Endothelial cell (in vitro differentiated cells): ENCODE measurements at regions not wholly inside any gene's neighbourhood (a gene's known extent, or its start where the extent isn't known, plus 50 kb on each side); places are given as distances from the start of the nearest gene placed in this dataset.

ENCODE experiments used
- DNase-seq: peaks from one replicate; pipeline ENCODE4 v3.0.0; 2021; ENCODE audit warnings: low spot score
- H3K27ac Mint-ChIP-seq: one replicate; pipeline ENCODE4 v1.8.0; 2021; ENCODE audit warnings: mixed read lengths, inconsistent platforms; ENCODE audit not compliant: unreplicated experiment
- H3K27me3 Mint-ChIP-seq: one replicate; pipeline ENCODE4 v1.8.0; 2021; ENCODE audit warnings: mild to moderate bottlenecking, moderate library complexity, mixed read lengths, inconsistent platforms; ENCODE audit not compliant: unreplicated experiment
- H3K36me3 Mint-ChIP-seq: one replicate; pipeline ENCODE4 v1.8.0; 2021; ENCODE audit warnings: mild to moderate bottlenecking, low read depth, mixed read lengths, inconsistent platforms; ENCODE audit not compliant: unreplicated experiment
- H3K4me1 Mint-ChIP-seq: one replicate; pipeline ENCODE4 v1.8.0; 2021; ENCODE audit warnings: mild to moderate bottlenecking, mixed read lengths, inconsistent platforms; ENCODE audit not compliant: unreplicated experiment
- H3K4me3 Mint-ChIP-seq: one replicate; pipeline ENCODE4 v1.8.0; 2021; ENCODE audit warnings: mild to moderate bottlenecking, mixed read lengths, inconsistent platforms; ENCODE audit not compliant: unreplicated experiment
- H3K9me3 Mint-ChIP-seq: one replicate; pipeline ENCODE4 v1.8.0; 2021; ENCODE audit warnings: mixed read lengths, inconsistent platforms; ENCODE audit not compliant: unreplicated experiment
- TF ChIP-seq, protein P1 (sequence below): fragments of 200-600 bp; sonication (generic); IDR thresholded peaks from one replicate; pipeline ENCODE4 v1.5.0; 2021; ENCODE audit warnings: antibody characterized with exemption; ENCODE audit not compliant: unreplicated experiment

DNA sequence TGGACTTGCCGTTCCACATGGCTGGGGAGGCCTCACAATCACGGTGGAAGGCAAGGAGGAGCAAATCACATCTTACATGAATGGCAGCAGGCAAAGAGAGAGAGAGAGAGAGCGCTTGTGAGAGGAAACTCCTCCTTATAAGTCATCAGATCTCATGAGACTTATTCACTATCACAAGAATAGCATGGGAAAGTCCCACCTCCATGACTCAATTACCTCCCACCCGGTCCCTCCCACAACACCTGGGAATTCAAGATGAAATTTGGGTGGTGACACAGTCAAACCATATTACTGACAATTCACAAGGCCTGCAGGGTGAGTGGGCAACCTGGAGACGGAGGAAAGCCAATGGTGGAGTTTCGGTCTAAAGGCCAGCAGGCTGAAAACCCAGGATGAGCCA lies 394.3 kb upstream of the TRAM1L1 start:
- no peaks in the 10 kb centered on the region for H3K9me3 Mint-ChIP-seq
- TF ChIP-seq, protein P1, sequence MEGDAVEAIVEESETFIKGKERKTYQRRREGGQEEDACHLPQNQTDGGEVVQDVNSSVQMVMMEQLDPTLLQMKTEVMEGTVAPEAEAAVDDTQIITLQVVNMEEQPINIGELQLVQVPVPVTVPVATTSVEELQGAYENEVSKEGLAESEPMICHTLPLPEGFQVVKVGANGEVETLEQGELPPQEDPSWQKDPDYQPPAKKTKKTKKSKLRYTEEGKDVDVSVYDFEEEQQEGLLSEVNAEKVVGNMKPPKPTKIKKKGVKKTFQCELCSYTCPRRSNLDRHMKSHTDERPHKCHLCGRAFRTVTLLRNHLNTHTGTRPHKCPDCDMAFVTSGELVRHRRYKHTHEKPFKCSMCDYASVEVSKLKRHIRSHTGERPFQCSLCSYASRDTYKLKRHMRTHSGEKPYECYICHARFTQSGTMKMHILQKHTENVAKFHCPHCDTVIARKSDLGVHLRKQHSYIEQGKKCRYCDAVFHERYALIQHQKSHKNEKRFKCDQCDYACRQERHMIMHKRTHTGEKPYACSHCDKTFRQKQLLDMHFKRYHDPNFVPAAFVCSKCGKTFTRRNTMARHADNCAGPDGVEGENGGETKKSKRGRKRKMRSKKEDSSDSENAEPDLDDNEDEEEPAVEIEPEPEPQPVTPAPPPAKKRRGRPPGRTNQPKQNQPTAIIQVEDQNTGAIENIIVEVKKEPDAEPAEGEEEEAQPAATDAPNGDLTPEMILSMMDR = no peak
- H3K4me3 Mint-ChIP-seq = no peak overlapping the region
- no peak overlapping the region for H3K27ac Mint-ChIP-seq
- H3K36me3 Mint-ChIP-seq = no peaks in the 10 kb centered on the region
- no peaks in the 10 kb centered on the region for H3K27me3 Mint-ChIP-seq
- DNase-seq = no peak
- H3K4me1 Mint-ChIP-seq = no peaks in the 10 kb centered on the region

DNA sequence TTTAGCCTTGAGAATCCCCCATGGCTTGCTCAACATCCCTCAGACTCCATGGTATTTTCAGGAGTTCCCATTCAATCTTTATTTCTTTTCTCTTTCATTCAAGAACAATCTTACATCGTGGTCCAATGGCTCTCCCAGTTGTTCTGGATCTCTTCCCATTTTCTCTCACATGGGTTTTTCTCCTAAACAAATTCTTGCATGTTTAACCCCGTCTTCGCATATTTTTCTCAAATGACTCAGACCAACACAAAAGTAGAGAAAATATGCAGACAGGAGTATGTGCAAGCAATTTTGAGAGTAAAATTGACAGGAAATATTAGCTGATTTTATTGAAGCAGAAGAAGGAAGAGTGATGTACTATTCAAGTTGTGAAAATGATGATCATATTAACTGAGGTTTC lies 396.4 kb upstream of the TRAM1L1 start:
- no peaks in the 10 kb centered on the region for H3K27me3 Mint-ChIP-seq
- DNase-seq = no peak
- H3K4me1 Mint-ChIP-seq = no peaks in the 10 kb centered on the region
- no peaks in the 10 kb centered on the region for H3K36me3 Mint-ChIP-seq
- TF ChIP-seq, protein P1 = no peak
- H3K27ac Mint-ChIP-seq = no peak overlapping the region
- H3K4me3 Mint-ChIP-seq = no peak overlapping the region
- H3K9me3 Mint-ChIP-seq = no peaks in the 10 kb centered on the region

DNA sequence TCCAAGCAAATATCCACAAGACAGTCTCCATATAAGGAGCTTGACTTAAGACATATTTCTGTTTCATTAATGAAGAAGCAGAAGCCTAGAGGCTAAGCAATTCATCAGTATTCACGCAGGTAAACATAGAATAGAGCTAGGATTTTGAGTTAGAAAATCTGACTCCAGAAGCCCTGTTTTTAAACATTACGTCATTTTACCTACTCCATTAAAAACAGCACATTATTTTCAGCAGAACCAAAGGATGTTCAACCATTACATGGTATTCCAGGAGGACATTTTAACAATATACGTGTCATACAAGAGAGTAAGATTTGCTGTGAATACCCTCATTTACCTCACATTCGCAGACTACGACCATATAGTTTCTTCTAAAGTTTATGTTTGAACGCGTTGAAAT lies 403.3 kb upstream of the TRAM1L1 start:
- Mint-ChIP-seq H3K4me1 (no peaks in the 10 kb centered on the region), H3K27ac (no peak overlapping the region), H3K4me3 (no peak overlapping the region), H3K36me3 (no peaks in the 10 kb centered on the region), H3K9me3 (no peaks in the 10 kb centered on the region), H3K27me3 (no peaks in the 10 kb centered on the region)
- TF ChIP-seq, protein P1 = no peak
- no peak for DNase-seq

DNA sequence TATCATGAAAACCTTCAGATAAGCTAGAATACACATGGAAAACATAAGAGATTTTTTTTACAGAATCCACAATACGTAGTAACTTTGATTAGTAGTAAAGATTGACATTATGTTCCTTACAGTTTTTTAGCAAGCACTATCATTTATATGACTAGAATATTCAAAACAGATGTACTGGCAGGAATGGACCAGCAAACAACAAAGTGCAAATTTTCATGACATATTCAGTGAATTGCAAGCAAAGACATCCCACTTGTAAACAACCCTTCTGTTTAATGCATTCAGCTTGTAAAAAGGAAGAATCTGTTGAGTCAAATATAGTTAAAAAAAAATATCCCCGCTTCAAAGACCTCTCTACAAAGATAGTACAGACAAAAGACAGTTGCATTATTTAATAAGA lies 403.7 kb upstream of the TRAM1L1 start:
- Mint-ChIP-seq H3K36me3 (no peaks in the 10 kb centered on the region), H3K4me3 (no peak overlapping the region), H3K27me3 (no peaks in the 10 kb centered on the region), H3K9me3 (no peaks in the 10 kb centered on the region), H3K4me1 (no peaks in the 10 kb centered on the region), H3K27ac (no peak overlapping the region)
- TF ChIP-seq, protein P1 = no peak
- no peak for DNase-seq

DNA sequence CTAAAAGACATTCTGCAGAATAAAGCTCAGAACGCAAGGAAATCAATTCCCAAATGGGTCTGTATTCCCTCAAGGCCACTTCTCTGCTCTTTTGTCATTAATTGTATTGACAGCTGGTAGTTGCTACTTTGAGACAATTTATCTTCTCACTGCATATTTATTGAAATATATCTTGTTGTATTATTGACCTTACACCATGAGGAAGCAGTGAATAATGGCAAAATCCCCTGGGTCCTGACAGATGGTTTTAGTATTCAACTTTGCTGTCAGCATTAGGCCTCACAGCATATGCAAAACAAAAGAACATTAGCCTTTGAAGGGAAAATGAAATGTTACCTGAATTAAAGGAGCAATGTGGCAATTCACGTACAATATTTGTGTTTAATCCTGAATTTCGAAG lies 406.1 kb upstream of the TRAM1L1 start:
- no peaks in the 10 kb centered on the region for H3K36me3 Mint-ChIP-seq
- H3K27ac Mint-ChIP-seq = no peak overlapping the region
- no peaks in the 10 kb centered on the region for H3K27me3 Mint-ChIP-seq
- DNase-seq = no peak
- no peak overlapping the region for H3K4me3 Mint-ChIP-seq
- TF ChIP-seq, protein P1 = no peak
- H3K9me3 Mint-ChIP-seq = no peaks in the 10 kb centered on the region
- no peaks in the 10 kb centered on the region for H3K4me1 Mint-ChIP-seq
